ENCODE measurements at regions not wholly inside any gene's neighbourhood (a gene's known extent, or its start where the extent isn't known, plus 50 kb on each side); places are given as distances from the start of the nearest gene placed in this dataset.

DNA sequence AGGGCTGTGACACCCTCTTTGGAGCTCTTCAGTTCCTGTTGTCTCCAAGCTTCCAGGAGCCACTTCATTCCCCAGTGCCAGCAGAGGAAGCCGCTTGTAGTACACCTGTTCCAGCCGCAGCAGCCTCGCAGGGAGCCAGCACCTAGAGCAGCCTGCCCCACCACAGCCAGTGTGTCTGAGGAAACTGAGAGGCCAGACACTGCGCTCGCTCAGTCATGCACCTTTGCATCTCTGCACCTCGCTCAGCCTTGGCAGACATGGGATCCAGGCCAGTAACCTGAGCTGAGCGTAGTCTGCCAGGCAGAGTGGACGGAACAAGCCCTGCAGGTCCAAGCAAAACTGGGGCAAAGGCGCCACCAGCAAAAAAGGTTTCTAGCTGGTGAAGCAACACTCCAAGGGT is 1072.1 kb downstream of the JRKL start:
- TF ChIP-seq, protein P1, sequence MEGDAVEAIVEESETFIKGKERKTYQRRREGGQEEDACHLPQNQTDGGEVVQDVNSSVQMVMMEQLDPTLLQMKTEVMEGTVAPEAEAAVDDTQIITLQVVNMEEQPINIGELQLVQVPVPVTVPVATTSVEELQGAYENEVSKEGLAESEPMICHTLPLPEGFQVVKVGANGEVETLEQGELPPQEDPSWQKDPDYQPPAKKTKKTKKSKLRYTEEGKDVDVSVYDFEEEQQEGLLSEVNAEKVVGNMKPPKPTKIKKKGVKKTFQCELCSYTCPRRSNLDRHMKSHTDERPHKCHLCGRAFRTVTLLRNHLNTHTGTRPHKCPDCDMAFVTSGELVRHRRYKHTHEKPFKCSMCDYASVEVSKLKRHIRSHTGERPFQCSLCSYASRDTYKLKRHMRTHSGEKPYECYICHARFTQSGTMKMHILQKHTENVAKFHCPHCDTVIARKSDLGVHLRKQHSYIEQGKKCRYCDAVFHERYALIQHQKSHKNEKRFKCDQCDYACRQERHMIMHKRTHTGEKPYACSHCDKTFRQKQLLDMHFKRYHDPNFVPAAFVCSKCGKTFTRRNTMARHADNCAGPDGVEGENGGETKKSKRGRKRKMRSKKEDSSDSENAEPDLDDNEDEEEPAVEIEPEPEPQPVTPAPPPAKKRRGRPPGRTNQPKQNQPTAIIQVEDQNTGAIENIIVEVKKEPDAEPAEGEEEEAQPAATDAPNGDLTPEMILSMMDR (IDR thresholded peaks at IDR 0.05) = no peak
- TF ChIP-seq POLR2A (IDR thresholded peaks at IDR 0.05) = no peak
